Subcutaneous abdominal adipose tissue (tissue), 5 donors: ENCODE measurements at regions not wholly inside any gene's neighbourhood (a gene's known extent, or its start where the extent isn't known, plus 50 kb on each side); places are given as distances from the start of the nearest gene placed in this dataset.

Source experiments
- H3K27ac ChIP-seq: one replicate; pipeline ENCODE4 v1.7.0; 2013; ENCODE audit warnings: low read depth, mild to moderate bottlenecking, inconsistent platforms, low read length, moderate library complexity
- H3K27me3 ChIP-seq, 5 donors: one replicate each; pipeline ENCODE4 v1.7.0; 2013; ENCODE audit warnings: low read length in 5 of 5, inconsistent platforms in 1 of 5; ENCODE audit not compliant: control insufficient read depth in 5 of 5, insufficient read depth in 4 of 5
- H3K36me3 ChIP-seq, 5 donors: one replicate each; pipeline ENCODE4 v1.7.0; 2013; ENCODE audit warnings: low read length in 5 of 5; ENCODE audit not compliant: control insufficient read depth in 5 of 5, insufficient read depth in 5 of 5
- H3K4me1 ChIP-seq, 5 donors: one replicate each; pipeline ENCODE4 v1.7.0; 2013; ENCODE audit warnings: low read length in 5 of 5, mild to moderate bottlenecking in 3 of 5, moderate library complexity in 1 of 5; ENCODE audit not compliant: control insufficient read depth in 5 of 5, insufficient read depth in 5 of 5
- H3K4me3 ChIP-seq, 5 donors: one replicate each; pipeline ENCODE4 v1.7.0; 2013; ENCODE audit warnings: low read length in 5 of 5, low read depth in 1 of 5
- H3K9ac ChIP-seq, 5 donors: one replicate each; pipeline ENCODE4 v1.7.0; 2013; ENCODE audit warnings: low read length in 5 of 5, mild to moderate bottlenecking in 4 of 5, moderate library complexity in 3 of 5
- H3K9me3 ChIP-seq, 5 donors: one replicate each; pipeline ENCODE4 v1.7.0; 2013; ENCODE audit warnings: low read length in 5 of 5; ENCODE audit not compliant: control insufficient read depth in 5 of 5
- donor health status: healthy.
- donor health status: healthy.
- donor health status: healthy.
- donor health status: healthy.
- donor health status: healthy.

DNA sequence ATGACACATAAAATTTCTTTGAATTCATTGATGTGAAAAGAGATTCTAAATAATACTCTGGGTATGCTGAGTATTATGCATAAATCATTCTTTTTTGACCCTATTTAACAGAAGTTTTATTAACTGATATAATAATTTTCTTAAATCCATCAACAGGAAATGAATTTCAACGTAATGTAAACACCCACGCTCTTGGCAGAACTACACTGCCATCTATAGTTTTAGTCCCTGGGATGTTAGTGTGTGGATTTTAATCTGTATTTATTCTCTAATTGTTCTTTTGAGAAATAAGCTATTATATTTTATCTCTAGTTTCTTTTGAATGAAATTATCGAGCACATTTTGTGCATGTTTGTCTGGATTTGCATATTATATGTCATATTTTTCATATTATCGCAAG, 666.8 kb upstream of the NDST4 start:
- H3K4me3 ChIP-seq: no peak overlapping the region
- no peak overlapping the region for H3K27ac ChIP-seq
- H3K9ac ChIP-seq: no peak overlapping the region
- H3K4me1 ChIP-seq: no peaks in the 10 kb centered on the region
- H3K27me3 ChIP-seq: no peaks in the 10 kb centered on the region
- H3K36me3 ChIP-seq: no peaks in the 10 kb centered on the region
- no peaks in the 10 kb centered on the region for H3K9me3 ChIP-seq

DNA sequence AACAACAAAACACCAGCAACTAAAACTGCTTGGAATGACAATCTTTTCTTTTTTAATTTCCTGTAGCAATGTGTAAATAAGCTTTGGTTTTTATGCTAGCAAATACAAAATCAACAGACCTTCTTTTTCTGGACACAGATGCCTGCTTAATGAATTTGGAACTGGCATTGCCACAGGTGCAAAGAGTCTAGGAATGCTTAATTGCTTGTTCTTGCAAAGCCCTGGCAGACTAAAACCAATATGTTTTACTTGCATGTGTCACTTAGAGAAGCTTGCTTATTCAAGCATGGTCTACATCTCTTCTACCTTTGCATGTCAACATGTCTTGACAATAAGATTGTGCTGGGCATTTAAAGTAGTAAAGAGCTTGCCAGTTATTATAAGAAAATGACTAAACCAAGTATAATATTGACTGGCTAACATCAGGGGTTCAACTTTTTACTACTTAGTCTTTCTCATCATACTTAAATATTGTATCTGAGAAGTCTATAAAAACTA, 656.7 kb upstream of the NDST4 start:
- no peaks in the 10 kb centered on the region for H3K27me3 ChIP-seq
- H3K9ac ChIP-seq: no peak overlapping the region
- no peaks in the 10 kb centered on the region for H3K36me3 ChIP-seq
- H3K4me3 ChIP-seq: no peak overlapping the region
- H3K9me3 ChIP-seq: no peaks in the 10 kb centered on the region
- no peaks in the 10 kb centered on the region for H3K4me1 ChIP-seq
- H3K27ac ChIP-seq: no peak overlapping the region

DNA sequence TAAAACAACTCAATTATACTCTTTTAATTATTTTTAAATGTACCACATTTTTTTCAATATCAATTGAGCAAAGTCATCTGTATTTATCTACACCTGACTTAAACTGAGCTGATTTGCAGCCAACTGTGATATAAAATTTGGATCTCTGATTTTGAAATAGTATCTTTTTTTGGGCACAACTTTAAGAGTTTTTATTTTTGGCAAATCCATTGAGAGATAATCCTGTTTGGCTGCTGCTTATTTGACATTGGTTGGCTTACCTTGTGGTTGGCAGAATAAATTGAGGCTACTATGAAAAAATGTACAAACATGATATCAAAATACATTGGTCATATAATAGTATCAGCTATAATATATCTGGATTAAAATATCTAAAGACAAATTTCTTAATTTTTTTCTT, 656.0 kb upstream of the NDST4 start:
- Histone ChIP-seq H3K27ac (no peak overlapping the region), H3K4me1 (no peaks in the 10 kb centered on the region), H3K9me3 (no peaks in the 10 kb centered on the region), H3K27me3 (no peaks in the 10 kb centered on the region), H3K9ac (no peak overlapping the region), H3K4me3 (no peak overlapping the region), H3K36me3 (no peaks in the 10 kb centered on the region)

DNA sequence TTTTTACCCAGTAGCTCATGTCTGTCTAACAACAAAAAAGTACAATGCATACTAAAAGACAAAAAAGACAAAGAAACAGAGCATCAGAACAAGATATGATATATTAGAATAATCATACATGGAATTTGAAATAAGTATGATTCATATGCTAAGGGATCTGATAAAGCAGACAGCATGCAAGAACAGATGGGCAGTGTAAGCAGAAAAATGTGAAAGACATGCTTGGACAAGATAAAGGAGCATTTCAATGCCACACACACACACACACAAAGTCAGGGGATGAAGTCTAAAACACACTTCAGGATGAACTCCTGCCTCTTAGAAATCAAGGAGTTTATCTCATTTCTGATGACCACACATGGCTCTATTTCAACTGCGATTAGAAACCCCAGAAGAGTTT, 649.6 kb upstream of the NDST4 start:
- Histone ChIP-seq H3K4me3 (no peak overlapping the region), H3K36me3 (no peaks in the 10 kb centered on the region), H3K9me3 (no peaks in the 10 kb centered on the region), H3K27me3 (no peaks in the 10 kb centered on the region), H3K27ac (no peak overlapping the region), H3K9ac (no peak overlapping the region), H3K4me1 (no peaks in the 10 kb centered on the region)

DNA sequence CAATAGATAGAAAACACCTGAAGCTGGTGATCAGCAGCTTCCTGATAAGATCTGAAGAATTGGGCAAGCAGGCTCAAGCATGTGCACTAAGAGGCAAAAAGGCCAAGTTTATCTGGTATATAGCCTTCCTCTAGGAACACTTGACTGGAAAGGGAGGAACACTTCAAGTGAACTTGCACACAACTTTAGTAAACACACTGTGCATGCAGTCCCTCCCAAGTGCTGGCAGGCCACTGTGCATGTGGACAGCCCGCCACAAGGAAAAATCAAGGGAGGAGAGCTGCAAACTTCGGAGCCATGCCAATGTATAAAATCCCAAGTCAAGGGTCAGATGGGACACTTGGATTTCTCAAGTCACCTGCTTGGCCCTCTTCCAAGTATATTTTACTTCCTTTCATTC, 645.8 kb upstream of the NDST4 start:
- Histone ChIP-seq H3K27ac (no peak overlapping the region), H3K9me3 (peaks cover 0 to 2% (median 0%) of the 10 kb centered on the region in 5 donors), H3K4me1 (no peaks in the 10 kb centered on the region), H3K36me3 (no peaks in the 10 kb centered on the region), H3K4me3 (no peak overlapping the region), H3K9ac (no peak overlapping the region), H3K27me3 (no peaks in the 10 kb centered on the region)

DNA sequence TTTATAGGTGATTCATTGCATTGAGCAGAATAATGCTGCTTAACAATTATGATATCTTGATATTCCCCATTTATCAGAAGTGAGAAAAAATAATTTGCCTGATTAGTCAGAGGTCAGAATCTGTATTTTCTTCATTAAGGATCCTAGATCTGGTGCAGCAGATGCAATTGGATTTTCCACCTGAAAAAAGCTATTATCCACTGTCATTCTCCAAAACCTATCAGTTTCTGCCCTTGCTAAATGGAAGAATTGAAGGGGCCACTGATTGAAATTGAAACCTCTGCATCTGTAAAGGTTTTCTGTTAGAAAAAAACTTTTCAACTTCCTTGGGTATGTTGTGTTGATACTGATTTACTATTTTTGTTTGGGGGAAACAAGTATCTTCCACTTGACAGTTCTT, 636.0 kb upstream of the NDST4 start:
- Histone ChIP-seq H3K9ac (no peak overlapping the region), H3K27ac (no peak overlapping the region), H3K4me3 (no peak overlapping the region), H3K36me3 (no peaks in the 10 kb centered on the region), H3K9me3 (peaks cover 0 to 3% (median 0%) of the 10 kb centered on the region in 5 donors), H3K4me1 (no peaks in the 10 kb centered on the region), H3K27me3 (no peaks in the 10 kb centered on the region)

DNA sequence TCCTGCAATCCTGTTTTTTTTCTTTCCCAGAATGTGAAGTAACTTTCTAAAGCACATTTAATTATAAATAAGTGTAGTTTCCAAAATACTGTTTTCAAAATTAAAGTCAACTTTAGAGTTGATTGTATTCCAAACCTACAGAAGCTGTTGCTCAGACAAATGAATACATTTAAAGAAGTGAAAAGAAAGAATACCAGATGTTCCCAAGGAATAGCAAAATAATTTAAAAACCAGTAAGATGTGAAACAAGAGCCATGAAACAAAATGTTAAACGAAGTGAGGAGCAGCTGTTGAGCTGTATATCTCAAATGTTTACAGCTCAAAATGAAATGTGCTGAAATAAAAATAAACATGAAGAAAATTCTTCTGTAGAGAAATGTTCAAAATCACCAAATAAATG, 627.4 kb upstream of the NDST4 start:
- Histone ChIP-seq H3K4me3 (no peak overlapping the region), H3K27me3 (no peaks in the 10 kb centered on the region), H3K9ac (no peak overlapping the region)

DNA sequence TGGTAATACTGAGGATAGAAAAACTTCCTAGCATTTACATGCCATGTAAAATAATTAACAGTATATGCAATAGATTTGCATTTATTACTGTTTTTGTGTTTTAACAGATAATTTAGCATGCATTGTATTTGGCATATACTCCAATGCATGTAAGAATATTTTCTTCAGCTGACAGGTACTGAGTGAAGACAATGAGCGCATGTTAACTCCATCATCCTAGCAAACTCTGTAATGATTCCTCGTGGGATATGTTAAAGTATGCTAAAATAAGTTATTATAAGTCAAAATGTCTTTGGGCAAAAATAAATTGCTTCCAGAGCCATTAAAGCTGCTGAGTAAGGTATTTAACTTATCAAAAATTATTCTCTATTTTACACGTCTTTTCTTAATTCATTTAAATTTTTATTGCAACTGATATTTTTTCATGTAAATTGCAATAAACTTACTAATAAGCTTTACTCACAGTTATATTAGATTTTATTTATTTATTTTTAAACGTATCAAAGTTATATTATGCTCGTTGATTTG, 616.4 kb upstream of the NDST4 start:
- Histone ChIP-seq H3K27ac (no peak overlapping the region), H3K4me1 (no peaks in the 10 kb centered on the region), H3K4me3 (no peak overlapping the region), H3K9ac (no peak overlapping the region), H3K9me3 (no peaks in the 10 kb centered on the region), H3K27me3 (no peaks in the 10 kb centered on the region), H3K36me3 (no peaks in the 10 kb centered on the region)

More for the DNA sequence above, 627.4 kb upstream of the NDST4 start:
- no peaks in the 10 kb centered on the region for H3K9me3 ChIP-seq
- no peaks in the 10 kb centered on the region for H3K36me3 ChIP-seq
- H3K4me1 ChIP-seq: no peaks in the 10 kb centered on the region
- H3K27ac ChIP-seq: no peak overlapping the region

DNA sequence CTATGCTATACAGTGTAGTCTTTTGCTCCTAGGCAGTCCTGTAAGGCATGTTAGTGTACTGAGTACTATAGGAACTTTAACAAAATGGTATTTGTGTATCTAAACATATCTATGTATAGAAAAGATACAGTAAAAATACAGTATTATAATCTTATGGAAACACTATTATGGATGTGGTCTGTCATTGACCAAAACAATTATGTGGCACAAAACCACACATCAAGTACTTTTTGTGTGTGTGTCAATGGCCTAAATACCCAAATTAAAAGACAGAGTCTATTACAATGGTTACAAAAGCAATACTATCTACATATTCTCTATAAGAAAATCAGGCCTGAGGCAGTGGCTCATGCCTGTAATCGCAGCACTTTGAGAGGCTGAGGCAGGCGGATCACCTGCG, 610.2 kb upstream of the NDST4 start:
- no peak overlapping the region for H3K4me3 ChIP-seq
- no peaks in the 10 kb centered on the region for H3K4me1 ChIP-seq
- H3K9me3 ChIP-seq: no peaks in the 10 kb centered on the region
- H3K27me3 ChIP-seq: no peaks in the 10 kb centered on the region
- H3K36me3 ChIP-seq: no peaks in the 10 kb centered on the region
- H3K27ac ChIP-seq: no peak overlapping the region
- no peak overlapping the region for H3K9ac ChIP-seq

DNA sequence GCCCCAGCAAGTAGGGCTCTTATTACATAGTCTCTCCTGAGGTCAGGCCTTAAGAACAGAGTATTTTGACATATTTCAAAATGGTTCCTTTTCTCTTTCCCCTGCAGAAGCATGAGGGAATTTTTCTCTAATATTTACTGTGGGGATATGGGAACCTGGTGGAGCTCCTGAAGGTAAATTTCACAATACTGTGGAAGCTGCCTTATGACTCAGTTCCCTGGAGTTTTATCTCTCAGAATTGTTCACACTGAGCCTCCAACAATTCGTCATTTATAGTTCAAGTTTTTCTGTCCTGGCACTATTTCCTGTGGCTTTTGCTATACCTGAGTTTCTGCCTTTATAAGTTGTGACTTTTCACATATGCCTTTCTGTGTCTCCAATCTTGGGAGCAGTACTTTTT, 607.2 kb upstream of the NDST4 start:
- no peaks in the 10 kb centered on the region for H3K36me3 ChIP-seq
- H3K27ac ChIP-seq: no peak overlapping the region
- H3K4me1 ChIP-seq: no peaks in the 10 kb centered on the region
- no peaks in the 10 kb centered on the region for H3K9me3 ChIP-seq
- no peaks in the 10 kb centered on the region for H3K27me3 ChIP-seq
- H3K9ac ChIP-seq: no peak overlapping the region
- no peak overlapping the region for H3K4me3 ChIP-seq

DNA sequence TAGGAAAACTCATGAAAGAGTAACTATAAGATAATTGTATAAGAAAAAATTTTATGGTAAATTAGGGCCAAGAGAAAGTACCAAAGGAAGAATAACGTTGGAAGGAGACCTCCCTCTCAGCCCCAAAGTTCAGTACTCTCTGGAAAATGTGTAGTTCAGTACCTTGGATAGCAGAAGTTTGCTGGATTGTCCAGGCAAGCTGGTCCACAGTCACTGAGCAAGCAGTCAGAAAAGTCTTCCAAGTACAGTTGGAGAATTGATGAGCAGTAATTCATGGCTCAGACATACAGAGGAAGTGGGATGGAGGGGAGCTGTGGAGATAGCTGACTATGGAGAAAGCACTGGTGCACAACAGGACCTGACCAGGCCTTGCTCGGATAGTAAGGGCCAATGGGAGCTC, 598.2 kb upstream of the NDST4 start:
- Histone ChIP-seq H3K27me3 (no peaks in the 10 kb centered on the region), H3K4me3 (no peak overlapping the region), H3K4me1 (no peaks in the 10 kb centered on the region), H3K9ac (no peak overlapping the region), H3K9me3 (peaks cover 0 to 2% (median 0%) of the 10 kb centered on the region in 5 donors), H3K27ac (no peak overlapping the region), H3K36me3 (no peaks in the 10 kb centered on the region)
